SK-N-MC (cell line): ENCODE measurements at regions not wholly inside any gene's neighbourhood (a gene's known extent, or its start where the extent isn't known, plus 50 kb on each side); places are given as distances from the start of the nearest gene placed in this dataset.

Experiments
- EZH2 ChIP-seq: fragments of 200-600 bp; sonication (generic); IDR thresholded peaks from one replicate; pipeline ENCODE4 v1.6.1; 2017; ENCODE audit warnings: antibody characterized with exemption
- POLR2AphosphoS5 ChIP-seq: IDR thresholded peaks from 2 replicates; pipeline ENCODE4 v1.6.1; 2012; ENCODE audit warnings: mild to moderate bottlenecking, low read depth, low read length, borderline replicate concordance

DNA sequence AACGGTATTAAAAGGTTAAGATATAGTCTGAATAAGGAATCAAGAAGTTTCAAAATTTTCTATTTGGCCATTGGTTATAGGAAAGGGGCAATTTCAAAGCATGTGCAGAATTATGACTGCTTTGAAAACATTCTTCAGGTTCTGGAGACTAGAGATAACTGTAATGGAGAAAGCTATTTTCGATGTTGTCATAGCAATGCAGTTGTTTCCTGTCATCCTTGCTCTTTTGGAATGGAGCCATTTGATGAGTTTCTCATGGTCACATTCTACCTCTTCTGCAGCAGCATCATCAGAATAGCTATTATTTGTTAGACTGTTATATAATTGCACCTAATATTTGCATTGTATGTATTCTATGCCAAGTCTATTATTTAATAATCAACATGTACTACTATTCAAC lies 368.2 kb upstream of the NR3C2 start:
- no peak for TF ChIP-seq EZH2
- no peak for TF ChIP-seq POLR2AphosphoS5
